Upper lobe of left lung (tissue), 4 donors: ENCODE measurements at regions not wholly inside any gene's neighbourhood (a gene's known extent, or its start where the extent isn't known, plus 50 kb on each side); places are given as distances from the start of the nearest gene placed in this dataset.

ENCODE experiments used
- CTCF ChIP-seq, 6 experiments: fragments of 450-650 bp in 4 of 6; fragments of 200-600 bp in 2 of 6; sonication (generic) in 2 of 6; IDR thresholded peaks; one replicate each; pipeline ENCODE4 v1.5.1; 2016 to 2019; ENCODE audit warnings: antibody characterized with exemption in 6 of 6
- EP300 ChIP-seq, 4 donors: sonication (generic); formaldehyde crosslinking; IDR thresholded peaks; one replicate each; pipeline ENCODE4 v1.5.1; 2017; ENCODE audit warnings: antibody characterized with exemption in 4 of 4, control low read depth in 2 of 4
- POLR2A ChIP-seq, 4 donors: fragments of 450-650 bp; IDR thresholded peaks; one replicate each; pipeline ENCODE4 v1.5.1; 2016 to 2017; ENCODE audit warnings: antibody characterized with exemption in 4 of 4, mild to moderate bottlenecking in 2 of 4

- TF ChIP-seq POLR2A (IDR thresholded peaks at IDR 0.05), result no peak
- no peak for TF ChIP-seq CTCF (IDR thresholded peaks at IDR 0.05)
- no peak for TF ChIP-seq EP300 (IDR thresholded peaks at IDR 0.05)
Measured at GRCh38 chr20:11591965-11592364, 325.7 kb upstream of the BTBD3 start.
